ENCODE measurements at regions not wholly inside any gene's neighbourhood (a gene's known extent, or its start where the extent isn't known, plus 50 kb on each side); places are given as distances from the start of the nearest gene placed in this dataset.

DNA sequence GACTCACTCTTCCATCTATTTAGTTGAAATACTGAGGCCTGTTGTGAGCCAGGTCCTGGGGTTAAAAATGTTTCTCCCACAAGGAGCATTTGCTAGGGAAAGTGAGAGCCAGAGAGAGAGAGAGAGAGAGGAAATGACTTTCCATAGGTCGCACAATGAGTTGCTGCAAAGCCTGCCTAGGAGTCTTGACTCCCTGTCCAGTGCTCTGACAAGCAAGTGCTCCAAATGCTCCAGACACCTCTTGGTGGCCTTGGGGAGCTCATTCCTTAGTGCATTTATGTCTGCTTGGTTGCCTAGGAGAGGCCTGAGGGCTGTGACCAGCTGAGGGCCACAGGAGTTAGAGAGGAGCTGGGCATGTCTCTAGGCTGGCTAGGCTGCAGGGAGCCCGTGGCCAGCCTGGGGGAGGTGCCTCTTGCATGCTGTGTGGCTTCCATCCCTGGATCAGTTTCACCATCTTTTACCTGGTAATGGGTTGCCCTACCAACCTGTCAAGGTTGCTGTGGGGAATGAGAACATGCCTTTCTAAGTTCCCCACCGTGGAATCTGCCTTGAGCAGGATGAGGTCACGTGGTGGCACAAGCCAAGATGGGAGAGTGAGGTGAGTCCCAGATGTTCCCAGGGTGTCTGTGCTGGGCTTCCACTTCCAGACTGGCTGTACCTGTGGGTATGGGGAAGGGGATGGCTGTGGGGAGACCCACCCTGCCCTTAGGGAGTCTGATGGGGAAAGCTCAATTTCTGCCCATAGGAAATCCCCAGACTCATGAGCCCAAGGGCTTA lies 105.0 kb downstream of the VEGFA start:
- Mint-ChIP-seq H3K4me1 (no peaks in the 10 kb centered on the region), H3K36me3 (no peaks in the 10 kb centered on the region), H3K4me3 (no peak overlapping the region), H3K27me3 (ENCODE audit: low read depth in 3 of 3) (peaks cover 0 to 3% (median 2%) of the 10 kb centered on the region in 3 donors), H3K27ac (no peak overlapping the region), H3K9me3 (peaks cover 0 to 1% (median 0%) of the 10 kb centered on the region in 7 donors)
- TF ChIP-seq, protein P1, sequence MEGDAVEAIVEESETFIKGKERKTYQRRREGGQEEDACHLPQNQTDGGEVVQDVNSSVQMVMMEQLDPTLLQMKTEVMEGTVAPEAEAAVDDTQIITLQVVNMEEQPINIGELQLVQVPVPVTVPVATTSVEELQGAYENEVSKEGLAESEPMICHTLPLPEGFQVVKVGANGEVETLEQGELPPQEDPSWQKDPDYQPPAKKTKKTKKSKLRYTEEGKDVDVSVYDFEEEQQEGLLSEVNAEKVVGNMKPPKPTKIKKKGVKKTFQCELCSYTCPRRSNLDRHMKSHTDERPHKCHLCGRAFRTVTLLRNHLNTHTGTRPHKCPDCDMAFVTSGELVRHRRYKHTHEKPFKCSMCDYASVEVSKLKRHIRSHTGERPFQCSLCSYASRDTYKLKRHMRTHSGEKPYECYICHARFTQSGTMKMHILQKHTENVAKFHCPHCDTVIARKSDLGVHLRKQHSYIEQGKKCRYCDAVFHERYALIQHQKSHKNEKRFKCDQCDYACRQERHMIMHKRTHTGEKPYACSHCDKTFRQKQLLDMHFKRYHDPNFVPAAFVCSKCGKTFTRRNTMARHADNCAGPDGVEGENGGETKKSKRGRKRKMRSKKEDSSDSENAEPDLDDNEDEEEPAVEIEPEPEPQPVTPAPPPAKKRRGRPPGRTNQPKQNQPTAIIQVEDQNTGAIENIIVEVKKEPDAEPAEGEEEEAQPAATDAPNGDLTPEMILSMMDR (IDR thresholded peaks at IDR 0.05) = no peak
- Histone ChIP-seq H3K79me2 (ENCODE audit: insufficient read depth, low read length) (no peaks in the 10 kb centered on the region), H4K20me1 (ENCODE audit: insufficient read depth, low read length) (no peaks in the 10 kb centered on the region), H3K36me3 (replicated peaks in 1 of 2; ENCODE audit: control insufficient read depth in 1 of 2, insufficient read depth in 2 of 2, low read length in 2 of 2) (no peaks in the 10 kb centered on the region), H2AFZ (ENCODE audit: insufficient read depth, low read depth, low read length, poor library complexity, severe bottlenecking) (no peak overlapping the region), H3K4me2 (replicated peaks; ENCODE audit: extremely low read depth, low read length, poor library complexity, severe bottlenecking) (no peak overlapping the region), H3K4me3 (replicated peaks in 1 of 3; ENCODE audit: low read depth in 2 of 3, low read length in 3 of 3) (no peak overlapping the region), H3K4me1 (ENCODE audit: control insufficient read depth in 1 of 2, insufficient read depth in 2 of 2, low read length in 2 of 2) (no peaks in the 10 kb centered on the region), H3K27ac (ENCODE audit: low read depth in 1 of 2, low read length in 2 of 2) (no peak overlapping the region), H3K9me3 (replicated peaks in 1 of 2; ENCODE audit: control insufficient read depth in 1 of 2, insufficient read depth in 1 of 2, low read length in 2 of 2) (no peaks in the 10 kb centered on the region), H3K9ac (ENCODE audit: insufficient read depth, low read length, poor library complexity, severe bottlenecking) (no peak overlapping the region), H3K27me3 (ENCODE audit: control insufficient read depth in 2 of 2, insufficient read depth in 2 of 2, low read length in 2 of 2) (no peaks in the 10 kb centered on the region)
- 87% methylated on average over 3 of the region's 4 CpGs for WGBS (ENCODE audit: insufficient coverage)
- intact Hi-C loops (cut with micrococcal nuclease) = no loop called here
- DNase-seq = no peak

- intact Hi-C loops (cut with micrococcal nuclease) = no loop called here
- no peak overlapping the region for H3K9ac ChIP-seq (ENCODE audit: insufficient read depth, low read length, poor library complexity, severe bottlenecking)
Measured at GRCh38 chr6:43873806-43874714, 104.0 kb downstream of the VEGFA start.

More at GRCh38 chr6:43873806-43874714, 104.0 kb downstream of the VEGFA start:
- no peaks in the 10 kb centered on the region for H3K36me3 ChIP-seq (replicated peaks in 1 of 2; ENCODE audit: control insufficient read depth in 1 of 2, insufficient read depth in 2 of 2, low read length in 2 of 2)
- Mint-ChIP-seq H3K9me3 (peaks cover 0 to 1% (median 0%) of the 10 kb centered on the region in 7 donors), H3K4me3 (no peak overlapping the region), H3K4me1 (no peaks in the 10 kb centered on the region), H3K27ac (no peak overlapping the region), H3K36me3 (no peaks in the 10 kb centered on the region), H3K27me3 (ENCODE audit: low read depth in 3 of 3) (peaks cover 0 to 3% (median 2%) of the 10 kb centered on the region in 3 donors)
- no peaks in the 10 kb centered on the region for H4K20me1 ChIP-seq (ENCODE audit: insufficient read depth, low read length)
- H3K4me2 ChIP-seq (replicated peaks; ENCODE audit: extremely low read depth, low read length, poor library complexity, severe bottlenecking) = no peak overlapping the region
- no peaks in the 10 kb centered on the region for H3K4me1 ChIP-seq (ENCODE audit: control insufficient read depth in 1 of 2, insufficient read depth in 2 of 2, low read length in 2 of 2)
- no peaks in the 10 kb centered on the region for H3K9me3 ChIP-seq (replicated peaks in 1 of 2; ENCODE audit: control insufficient read depth in 1 of 2, insufficient read depth in 1 of 2, low read length in 2 of 2)
- no peak overlapping the region for H2AFZ ChIP-seq (ENCODE audit: insufficient read depth, low read depth, low read length, poor library complexity, severe bottlenecking)
- no peak overlapping the region for H3K4me3 ChIP-seq (replicated peaks in 1 of 3; ENCODE audit: low read depth in 2 of 3, low read length in 3 of 3)
- H3K27ac ChIP-seq (ENCODE audit: low read depth in 1 of 2, low read length in 2 of 2) = no peak overlapping the region
- TF ChIP-seq, protein P1 (IDR thresholded peaks at IDR 0.05) = no peak
- no peaks in the 10 kb centered on the region for H3K79me2 ChIP-seq (ENCODE audit: insufficient read depth, low read length)
- no peak for DNase-seq
- WGBS (ENCODE audit: insufficient coverage) = 96% methylated on average over 3 of the region's 3 CpGs
- H3K27me3 ChIP-seq (ENCODE audit: control insufficient read depth in 2 of 2, insufficient read depth in 2 of 2, low read length in 2 of 2) = no peaks in the 10 kb centered on the region

Data from CD14-positive monocyte (primary cell).